ENCODE measurements at regions not wholly inside any gene's neighbourhood (a gene's known extent, or its start where the extent isn't known, plus 50 kb on each side); places are given as distances from the start of the nearest gene placed in this dataset.

- no peak for DNase-seq
- intact Hi-C loops (cut with DNase I): no loop called here
Observed at GRCh38 chr11:69419662-69420395, 61.6 kb upstream of the LINC01488 start.

- no peak for DNase-seq
- intact Hi-C loops (cut with DNase I): no loop called here
Observed at GRCh38 chr11:69422645-69423044, 58.8 kb upstream of the LINC01488 start.

- intact Hi-C loops (cut with DNase I): no loop called here
- DNase-seq: no peak
Observed at GRCh38 chr11:69423181-69423580, 58.3 kb upstream of the LINC01488 start.

- DNase-seq: no peak
- intact Hi-C loops (cut with DNase I): no loop called here
Observed at GRCh38 chr11:69423611-69424385, 57.7 kb upstream of the LINC01488 start.

GRCh38 chr11:69424748-69425147, 56.7 kb upstream of the LINC01488 start:
- intact Hi-C loops (cut with DNase I): no loop called here
- no peak for DNase-seq

GRCh38 chr11:69425444-69425843, 56.0 kb upstream of the LINC01488 start:
- intact Hi-C loops (cut with DNase I): no loop called here
- peak in 4 of 42 donors; percentile 22 to 33 (median 31) for DNase-seq

GRCh38 chr11:69425895-69426544, 55.4 kb upstream of the LINC01488 start:
- intact Hi-C loops (cut with DNase I): no loop called here
- no peak for DNase-seq

GRCh38 chr11:69427337-69427736, 54.1 kb upstream of the LINC01488 start:
- intact Hi-C loops (cut with DNase I): no loop called here
- peak in 10 of 42 donors; percentile 20 to 47 (median 28) for DNase-seq

GRCh38 chr11:69427906-69428880, 53.3 kb upstream of the LINC01488 start:
- DNase-seq: no peak
- intact Hi-C loops (cut with DNase I): no loop called here

- DNase-seq: no peak
- intact Hi-C loops (cut with DNase I): no loop called here
Observed at GRCh38 chr11:69429716-69430491, 51.6 kb upstream of the LINC01488 start.

GRCh38 chr11:69430566-69430965, 50.9 kb upstream of the LINC01488 start:
- DNase-seq: no peak

GRCh38 chr11:69431136-69431535, 50.3 kb upstream of the LINC01488 start:
- no peak for DNase-seq

More at GRCh38 chr11:69430566-69430965, 50.9 kb upstream of the LINC01488 start:
- intact Hi-C loops (cut with DNase I): no loop called here

More at GRCh38 chr11:69431136-69431535, 50.3 kb upstream of the LINC01488 start:
- intact Hi-C loops (cut with DNase I): no loop called here
